GM19455 (cell line): ENCODE measurements at regions not wholly inside any gene's neighbourhood (a gene's known extent, or its start where the extent isn't known, plus 50 kb on each side); places are given as distances from the start of the nearest gene placed in this dataset.
A peak's percentile ranks its signal among the peaks of the same experiment; 100 is the strongest.
"Not testable (repeated sequence)": the region's sequence is repeated elsewhere in the genome, so short reads cannot be mapped to it uniquely, and the experiment has no call there.

Experiments used
- ATAC-seq: cut with Tn5 transposase; IDR thresholded peaks from one replicate; pipeline ENCODE4 v1.9.1; 2021; ENCODE audit not compliant: unreplicated experiment

GRCh38 chr1:187996780-187997179, 1168.0 kb downstream of the PLA2G4A start:
- ATAC-seq: no peak

GRCh38 chr1:187999973-188000372, 1171.2 kb downstream of the PLA2G4A start:
- no peak for ATAC-seq

GRCh38 chr1:188003687-188004086, 1174.9 kb downstream of the PLA2G4A start:
- not testable (repeated sequence) for ATAC-seq

GRCh38 chr1:188004849-188005248, 1176.1 kb downstream of the PLA2G4A start:
- no peak for ATAC-seq

- no peak for ATAC-seq
These were observed 1177.6 kb downstream of the PLA2G4A start for GRCh38 chr1:188006354-188006753.

GRCh38 chr1:188013222-188013849, 1184.6 kb downstream of the PLA2G4A start:
- ATAC-seq: not testable (repeated sequence)

- ATAC-seq: no peak
These were observed 1189.2 kb downstream of the PLA2G4A start for GRCh38 chr1:188017921-188018320.

- ATAC-seq: no peak
These were observed 1193.9 kb downstream of the PLA2G4A start for GRCh38 chr1:188022661-188023060.

- no peak for ATAC-seq
These were observed 1194.5 kb downstream of the PLA2G4A start for GRCh38 chr1:188023206-188023605.

DNA sequence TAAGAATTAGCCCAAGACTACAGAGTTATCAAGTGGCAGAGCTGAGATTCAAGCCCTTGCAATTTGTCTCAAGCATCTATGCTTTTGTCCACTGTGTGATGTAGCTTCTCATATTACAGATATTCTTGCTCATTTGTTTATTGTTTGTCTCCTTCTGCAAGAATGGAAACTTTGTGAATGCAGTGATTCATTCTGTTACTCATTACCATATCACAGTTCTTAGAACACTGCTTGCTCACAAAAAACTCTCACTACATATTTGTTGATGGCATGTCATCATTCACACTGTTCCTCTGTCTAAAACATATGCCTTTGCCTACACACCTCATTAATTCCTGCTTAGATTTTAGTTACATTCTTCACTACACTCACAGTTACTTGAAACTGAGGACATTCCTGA, 1198.9 kb downstream of the PLA2G4A start:
- peak; percentile 71 for ATAC-seq

DNA sequence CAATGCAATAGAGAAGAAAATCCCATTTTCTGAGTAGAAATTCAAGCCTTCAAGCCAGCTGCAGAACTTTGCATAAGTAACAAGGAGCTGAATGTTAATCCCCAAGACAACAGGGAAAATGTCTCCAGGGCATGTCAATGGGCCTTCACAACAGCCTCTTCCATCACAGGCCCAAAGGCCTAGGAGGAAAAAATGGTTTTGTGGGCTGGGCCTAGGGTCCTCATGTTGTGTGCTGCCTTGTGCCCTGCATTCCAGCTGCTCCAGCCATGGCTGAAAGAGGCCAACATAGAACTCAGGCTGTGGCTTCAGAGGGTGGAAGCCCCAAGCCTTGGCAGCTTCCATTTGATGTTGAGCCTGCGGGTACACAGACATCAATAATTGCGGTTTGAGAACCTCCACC, 1208.8 kb downstream of the PLA2G4A start:
- not testable (repeated sequence) for ATAC-seq

- no peak for ATAC-seq
These were observed 1214.9 kb downstream of the PLA2G4A start for GRCh38 chr1:188043536-188044245.

GRCh38 chr1:188050250-188050649, 1221.5 kb downstream of the PLA2G4A start:
- no peak for ATAC-seq

DNA sequence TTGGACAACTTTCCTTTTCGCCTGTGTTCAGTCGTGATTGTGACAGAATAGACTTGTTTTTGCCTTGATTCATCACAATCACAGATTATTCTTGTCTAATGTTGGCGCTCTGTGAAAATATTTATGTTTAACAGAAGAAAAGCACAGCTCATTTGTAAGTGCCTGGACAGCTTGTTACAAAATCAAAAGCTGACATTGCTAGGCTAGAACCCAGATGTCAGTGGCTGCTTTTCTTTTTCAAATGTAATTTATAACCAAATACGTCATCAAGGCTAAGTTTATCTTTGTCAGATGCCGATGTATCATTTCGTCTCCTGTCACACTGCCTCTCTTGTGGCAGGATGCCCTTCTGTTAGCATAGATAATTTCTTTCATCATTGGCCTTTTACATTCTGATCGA, 1227.3 kb downstream of the PLA2G4A start:
- ATAC-seq: no peak

DNA sequence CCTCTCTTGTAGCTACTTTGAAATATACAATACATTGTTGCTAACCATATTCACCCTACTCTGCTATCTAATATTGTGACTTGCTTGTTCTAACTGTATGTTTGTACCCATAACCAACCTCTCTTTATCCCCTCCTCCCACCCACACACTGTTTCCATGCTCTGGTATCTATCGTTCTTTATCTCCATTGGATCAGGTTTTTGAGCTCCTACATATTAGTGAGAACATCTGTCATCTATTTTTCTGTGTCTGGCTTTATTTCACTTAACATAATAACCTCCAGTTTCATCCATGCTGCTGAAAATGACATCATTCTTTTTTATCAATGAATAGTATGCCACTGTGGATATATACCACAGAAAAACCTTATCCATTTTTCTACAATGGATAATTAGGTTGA, 1230.1 kb downstream of the PLA2G4A start:
- ATAC-seq: no peak

DNA sequence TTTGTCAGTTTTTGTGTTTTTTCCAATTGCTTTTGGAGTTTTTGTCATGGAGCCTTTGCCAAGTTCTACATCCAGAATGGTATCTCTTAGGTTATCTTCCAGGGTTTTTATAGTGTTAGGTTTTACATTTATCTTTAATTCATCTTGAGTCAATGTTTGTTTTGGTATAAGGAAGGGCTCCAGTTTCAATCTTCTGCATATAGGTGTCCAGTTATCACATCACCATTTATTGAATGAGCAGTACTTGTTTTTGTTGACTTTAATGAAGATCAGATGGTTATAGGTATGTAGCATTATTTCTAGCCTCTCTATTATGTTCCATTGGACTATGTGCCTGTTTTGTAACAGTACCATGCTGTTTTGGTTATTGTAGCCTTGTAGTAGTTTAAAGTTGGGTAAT, 1233.1 kb downstream of the PLA2G4A start:
- ATAC-seq: no peak

DNA sequence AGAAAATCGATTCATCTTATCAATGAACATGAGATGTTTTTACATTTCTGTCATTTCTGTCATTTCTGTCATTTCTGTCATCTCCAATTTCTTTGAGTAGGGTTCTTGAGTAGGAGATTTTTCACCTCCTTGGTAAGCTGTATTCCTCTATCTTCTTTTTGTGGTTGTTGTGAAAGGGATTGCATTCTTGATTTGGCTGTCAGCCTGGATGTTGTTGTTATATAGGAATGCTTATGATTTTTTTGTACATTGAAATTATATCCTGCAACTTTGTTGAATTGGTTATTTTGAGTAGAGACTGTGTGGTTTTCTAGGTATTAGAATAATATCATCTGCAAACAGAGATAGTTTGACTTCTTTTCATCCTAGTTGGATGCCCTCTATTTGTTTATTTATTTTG, 1233.7 kb downstream of the PLA2G4A start:
- ATAC-seq: no peak

DNA sequence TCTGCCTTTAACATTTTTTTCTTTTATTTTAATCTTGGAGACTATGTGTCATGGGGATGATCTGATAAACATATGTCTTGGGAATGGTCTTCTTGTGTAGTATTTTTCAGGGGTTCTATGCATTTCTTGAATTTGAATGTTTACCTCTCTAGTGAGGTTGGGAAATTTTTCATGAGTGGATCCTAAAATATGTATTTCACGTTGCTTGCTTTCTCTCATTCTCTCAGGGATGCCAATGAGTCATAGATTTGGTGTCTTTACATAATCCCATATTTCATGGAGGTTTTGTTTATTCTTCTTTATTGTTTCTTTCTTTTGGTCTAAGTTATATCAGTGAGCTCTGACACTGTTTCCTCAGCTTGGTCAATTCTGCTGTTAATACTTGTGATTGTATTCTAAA, 1237.2 kb downstream of the PLA2G4A start:
- ATAC-seq: no peak

DNA sequence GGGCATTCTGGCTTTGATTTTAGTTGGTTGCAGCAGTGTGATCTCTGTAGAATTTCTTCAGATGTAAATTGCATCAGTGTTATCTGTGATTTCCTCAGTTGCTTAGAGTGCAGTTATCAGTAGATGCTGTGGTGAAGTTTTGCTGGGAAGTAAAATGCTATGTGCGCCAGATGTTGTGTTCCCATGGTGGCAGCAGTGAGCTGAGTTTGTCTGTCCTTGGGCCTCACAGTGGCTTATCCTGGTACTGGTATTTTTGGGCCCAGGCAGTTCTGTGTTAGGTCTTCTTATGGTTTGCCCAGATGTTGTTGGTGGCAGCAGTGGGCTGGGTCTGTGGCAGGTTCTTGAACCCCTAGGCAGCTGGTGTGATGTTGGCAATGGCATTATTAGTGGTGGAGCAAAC, 1242.1 kb downstream of the PLA2G4A start:
- no peak for ATAC-seq

DNA sequence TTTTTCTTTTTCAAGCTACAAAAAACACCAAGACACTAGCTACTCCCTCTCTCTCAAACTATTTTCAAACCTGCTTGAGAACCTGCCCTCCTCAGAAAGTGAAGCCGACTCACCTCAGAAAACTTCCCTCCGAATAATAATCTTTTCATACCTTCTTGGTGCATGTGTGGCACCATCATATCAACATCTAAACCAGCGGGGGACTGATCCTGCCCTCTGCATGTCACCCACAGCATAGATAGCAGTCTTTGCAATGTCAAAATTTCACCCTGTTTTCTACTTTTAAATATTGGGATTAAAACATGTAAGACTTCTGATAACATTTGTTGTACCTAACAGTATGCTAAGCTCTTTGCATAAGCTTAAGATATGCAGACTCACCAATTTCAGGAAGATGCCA, 1260.3 kb downstream of the PLA2G4A start:
- no peak for ATAC-seq

DNA sequence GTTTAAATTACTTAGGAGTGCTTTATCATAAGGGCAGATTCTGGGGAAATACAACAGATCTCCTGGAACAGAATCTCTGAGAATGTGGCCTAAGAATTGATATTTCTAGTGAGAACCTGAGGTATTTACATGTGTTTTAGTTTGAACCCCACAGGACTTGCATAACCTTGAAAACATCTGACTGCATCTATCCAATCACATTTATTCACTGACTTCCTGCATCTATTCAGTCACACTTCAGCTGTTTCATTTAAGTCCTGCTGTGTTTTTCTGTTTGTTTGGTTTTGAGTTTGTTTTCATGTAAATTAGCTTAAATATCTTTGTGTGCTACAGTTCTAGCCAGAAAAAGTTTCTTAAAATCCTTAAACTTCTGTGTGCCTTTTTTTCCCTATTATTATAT, 1260.7 kb downstream of the PLA2G4A start:
- no peak for ATAC-seq

DNA sequence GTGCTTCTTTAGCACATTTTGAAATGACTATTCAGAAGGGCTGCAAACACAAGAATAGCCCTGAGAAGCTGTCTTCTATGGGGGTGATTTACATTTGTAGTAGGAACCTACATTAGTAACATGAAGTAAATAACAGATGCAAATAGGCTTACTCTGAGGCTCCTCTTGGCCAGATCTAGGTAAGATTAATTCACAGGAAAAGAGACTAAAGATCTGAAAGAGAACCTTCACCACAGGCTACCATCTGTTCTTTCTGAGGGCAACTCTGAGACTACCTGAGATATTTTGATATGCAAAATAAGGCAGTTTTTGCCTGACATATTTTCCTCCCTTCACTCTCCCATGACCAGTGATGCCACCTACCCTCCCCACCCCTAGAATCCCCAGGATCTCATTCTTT, 1267.8 kb downstream of the PLA2G4A start:
- no peak for ATAC-seq

DNA sequence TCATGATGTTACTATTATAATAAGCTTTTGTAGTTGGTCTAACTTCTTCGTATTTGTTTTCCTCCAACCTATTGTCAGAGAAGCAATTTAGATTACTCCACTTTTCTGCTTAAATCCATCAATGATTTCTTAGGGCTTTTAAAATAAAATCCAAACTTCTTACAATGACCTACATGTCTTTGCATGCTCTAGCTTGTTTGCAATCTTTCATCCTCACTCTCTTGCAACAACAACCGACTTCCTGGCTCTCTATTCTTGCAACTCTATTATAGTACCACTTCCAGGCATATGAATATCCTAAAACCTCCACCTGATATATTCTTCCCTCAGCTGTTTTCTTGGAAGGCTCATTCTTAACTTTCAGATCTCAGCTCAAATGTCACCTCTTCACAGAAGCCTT, 1288.7 kb downstream of the PLA2G4A start:
- ATAC-seq: no peak
